ENCODE measurements at regions not wholly inside any gene's neighbourhood (a gene's known extent, or its start where the extent isn't known, plus 50 kb on each side); places are given as distances from the start of the nearest gene placed in this dataset.

DNA sequence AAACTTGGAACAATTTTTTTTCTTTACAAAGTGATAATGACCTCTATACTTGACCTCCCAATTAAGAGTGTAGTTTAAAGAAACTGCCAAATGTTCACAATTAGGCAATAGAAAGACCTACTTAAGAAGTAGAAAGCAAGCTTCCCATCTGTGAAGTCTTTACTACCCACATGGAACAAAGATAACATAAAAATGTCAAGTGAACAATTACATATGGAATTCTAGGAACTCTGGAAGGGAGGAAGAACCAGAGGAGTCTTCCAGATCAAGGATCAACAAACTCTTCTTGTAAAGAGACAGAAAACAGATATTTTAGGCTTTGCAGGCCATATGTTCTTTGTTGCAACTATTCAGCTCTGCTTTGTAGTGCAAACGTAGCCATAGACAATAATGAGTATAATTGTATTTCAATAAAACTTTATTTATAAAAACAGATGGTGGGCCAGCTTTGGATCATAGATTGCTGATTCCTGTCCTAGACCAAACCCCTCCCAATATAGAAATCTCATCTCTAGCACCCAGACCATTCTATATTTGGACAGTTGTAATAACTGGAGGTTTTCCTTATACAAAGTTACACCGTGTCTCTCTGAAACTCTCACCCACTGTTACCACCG lies 68.4 kb upstream of the MAGI3 start:
- Mint-ChIP-seq H3K4me1 (ENCODE audit: low read depth, unreplicated experiment) (no peaks in the 10 kb centered on the region), H3K4me3 (ENCODE audit: unreplicated experiment) (no peak overlapping the region), H3K27me3 (ENCODE audit: low read depth, unreplicated experiment) (peaks cover 2% of the 10 kb centered on the region), H3K36me3 (ENCODE audit: low read depth, unreplicated experiment) (no peaks in the 10 kb centered on the region), H3K27ac (ENCODE audit: unreplicated experiment) (no peak overlapping the region), H3K9me3 (ENCODE audit: unreplicated experiment) (no peaks in the 10 kb centered on the region)
- H3K4me3 ChIP-seq (ENCODE audit: insufficient read depth, low read depth, low read length), result no peak overlapping the region
- H3K9me3 ChIP-seq (ENCODE audit: insufficient read depth, low read depth, low read length), result no peaks in the 10 kb centered on the region
- no peak overlapping the region for H3K9ac ChIP-seq (ENCODE audit: low read length)
- DNase-seq (ENCODE audit: low read depth), result peak; percentile 14
- no peak overlapping the region for H3K27ac ChIP-seq (ENCODE audit: low read depth, low read length)
- H4K20me1 ChIP-seq (ENCODE audit: insufficient read depth, low read length), result no peaks in the 10 kb centered on the region
- H3K79me2 ChIP-seq (ENCODE audit: insufficient read depth, low read length), result no peaks in the 10 kb centered on the region
- no peaks in the 10 kb centered on the region for H3K27me3 ChIP-seq (ENCODE audit: insufficient read depth, low read length)
- TF ChIP-seq, protein P1, sequence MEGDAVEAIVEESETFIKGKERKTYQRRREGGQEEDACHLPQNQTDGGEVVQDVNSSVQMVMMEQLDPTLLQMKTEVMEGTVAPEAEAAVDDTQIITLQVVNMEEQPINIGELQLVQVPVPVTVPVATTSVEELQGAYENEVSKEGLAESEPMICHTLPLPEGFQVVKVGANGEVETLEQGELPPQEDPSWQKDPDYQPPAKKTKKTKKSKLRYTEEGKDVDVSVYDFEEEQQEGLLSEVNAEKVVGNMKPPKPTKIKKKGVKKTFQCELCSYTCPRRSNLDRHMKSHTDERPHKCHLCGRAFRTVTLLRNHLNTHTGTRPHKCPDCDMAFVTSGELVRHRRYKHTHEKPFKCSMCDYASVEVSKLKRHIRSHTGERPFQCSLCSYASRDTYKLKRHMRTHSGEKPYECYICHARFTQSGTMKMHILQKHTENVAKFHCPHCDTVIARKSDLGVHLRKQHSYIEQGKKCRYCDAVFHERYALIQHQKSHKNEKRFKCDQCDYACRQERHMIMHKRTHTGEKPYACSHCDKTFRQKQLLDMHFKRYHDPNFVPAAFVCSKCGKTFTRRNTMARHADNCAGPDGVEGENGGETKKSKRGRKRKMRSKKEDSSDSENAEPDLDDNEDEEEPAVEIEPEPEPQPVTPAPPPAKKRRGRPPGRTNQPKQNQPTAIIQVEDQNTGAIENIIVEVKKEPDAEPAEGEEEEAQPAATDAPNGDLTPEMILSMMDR (IDR thresholded peaks at IDR 0.05; ENCODE audit: insufficient read depth, low read depth, low read length), result no peak
- no peak for TF ChIP-seq EZH2 (IDR thresholded peaks at IDR 0.05; ENCODE audit: insufficient read depth, low read length)
- H2AFZ ChIP-seq (ENCODE audit: low read depth, low read length), result no peak overlapping the region
- no peak overlapping the region for H3K4me2 ChIP-seq (ENCODE audit: low read length)
- no peaks in the 10 kb centered on the region for H3K36me3 ChIP-seq (ENCODE audit: insufficient read depth, low read length)
- H3K4me1 ChIP-seq (ENCODE audit: insufficient read depth, low read length), result peaks cover 3% of the 10 kb centered on the region
- no peak for FAIRE-seq

DNA sequence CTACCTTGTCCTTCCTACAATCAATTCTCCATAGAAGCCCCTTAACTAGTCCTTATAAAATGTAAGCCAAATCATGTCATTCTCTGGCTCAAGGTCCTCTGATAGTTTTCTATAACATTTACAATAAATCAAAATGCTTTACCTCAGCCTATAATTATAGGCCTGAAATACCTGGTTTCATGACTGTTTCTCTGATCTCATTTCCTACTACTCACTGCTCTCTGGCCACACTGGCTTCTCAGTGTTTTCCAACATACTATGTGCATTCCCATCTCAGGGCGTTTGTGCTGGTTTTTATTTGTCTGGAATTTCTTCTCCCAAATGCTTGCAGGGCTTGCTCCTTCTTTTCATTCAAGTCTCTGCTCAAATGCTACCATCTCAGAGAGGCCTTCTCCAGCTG lies 67.9 kb upstream of the MAGI3 start:
- H4K20me1 ChIP-seq (ENCODE audit: insufficient read depth, low read length), result no peaks in the 10 kb centered on the region
- Mint-ChIP-seq H3K27ac (ENCODE audit: unreplicated experiment) (no peak overlapping the region), H3K36me3 (ENCODE audit: low read depth, unreplicated experiment) (no peaks in the 10 kb centered on the region), H3K9me3 (ENCODE audit: unreplicated experiment) (no peaks in the 10 kb centered on the region), H3K4me3 (ENCODE audit: unreplicated experiment) (no peak overlapping the region), H3K4me1 (ENCODE audit: low read depth, unreplicated experiment) (no peaks in the 10 kb centered on the region), H3K27me3 (ENCODE audit: low read depth, unreplicated experiment) (peaks cover 2% of the 10 kb centered on the region)
- no peak overlapping the region for H2AFZ ChIP-seq (ENCODE audit: low read depth, low read length)
- no peak overlapping the region for H3K4me2 ChIP-seq (ENCODE audit: low read length)
- peaks cover 3% of the 10 kb centered on the region for H3K4me1 ChIP-seq (ENCODE audit: insufficient read depth, low read length)
- H3K4me3 ChIP-seq (ENCODE audit: insufficient read depth, low read depth, low read length), result no peak overlapping the region
- TF ChIP-seq, protein P1 (IDR thresholded peaks at IDR 0.05; ENCODE audit: insufficient read depth, low read depth, low read length), result no peak
- no peak for TF ChIP-seq EZH2 (IDR thresholded peaks at IDR 0.05; ENCODE audit: insufficient read depth, low read length)
- no peak overlapping the region for H3K27ac ChIP-seq (ENCODE audit: low read depth, low read length)
- H3K9me3 ChIP-seq (ENCODE audit: insufficient read depth, low read depth, low read length), result no peaks in the 10 kb centered on the region
- FAIRE-seq (no peak), DNase-seq (ENCODE audit: low read depth) (no peak)
- no peaks in the 10 kb centered on the region for H3K27me3 ChIP-seq (ENCODE audit: insufficient read depth, low read length)
- H3K79me2 ChIP-seq (ENCODE audit: insufficient read depth, low read length), result no peaks in the 10 kb centered on the region
- no peaks in the 10 kb centered on the region for H3K36me3 ChIP-seq (ENCODE audit: insufficient read depth, low read length)
- no peak overlapping the region for H3K9ac ChIP-seq (ENCODE audit: low read length)

DNA sequence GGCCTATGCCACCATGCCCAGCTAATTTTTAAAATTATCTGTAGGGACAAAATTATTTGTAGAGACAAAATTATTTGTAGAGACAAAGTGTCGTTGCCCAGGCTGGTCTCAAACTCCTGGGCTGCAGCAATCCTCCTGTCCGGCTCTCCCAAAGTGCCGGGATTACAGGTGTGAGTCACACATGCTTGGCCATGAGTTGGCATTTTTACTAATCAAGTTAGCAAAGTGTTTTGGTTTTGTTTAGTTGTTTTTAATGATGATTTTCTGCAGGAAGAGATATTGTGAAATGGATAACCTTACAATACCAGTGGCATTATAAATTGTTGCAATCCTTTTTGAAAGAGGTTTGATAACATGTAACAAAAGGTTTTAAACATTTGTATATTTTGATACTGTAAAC lies 65.3 kb upstream of the MAGI3 start:
- Histone ChIP-seq H3K27ac (ENCODE audit: low read depth, low read length) (no peak overlapping the region), H3K4me1 (ENCODE audit: insufficient read depth, low read length) (peaks cover 3% of the 10 kb centered on the region), H2AFZ (ENCODE audit: low read depth, low read length) (peak overlapping the region; percentile 5), H3K79me2 (ENCODE audit: insufficient read depth, low read length) (no peaks in the 10 kb centered on the region), H3K4me2 (ENCODE audit: low read length) (no peak overlapping the region), H3K27me3 (ENCODE audit: insufficient read depth, low read length) (no peaks in the 10 kb centered on the region), H4K20me1 (ENCODE audit: insufficient read depth, low read length) (no peaks in the 10 kb centered on the region), H3K9ac (ENCODE audit: low read length) (no peak overlapping the region), H3K36me3 (ENCODE audit: insufficient read depth, low read length) (no peaks in the 10 kb centered on the region), H3K9me3 (ENCODE audit: insufficient read depth, low read depth, low read length) (no peaks in the 10 kb centered on the region), H3K4me3 (ENCODE audit: insufficient read depth, low read depth, low read length) (no peak overlapping the region)
- no peaks in the 10 kb centered on the region for H3K4me1 Mint-ChIP-seq (ENCODE audit: low read depth, unreplicated experiment)
- no peaks in the 10 kb centered on the region for H3K36me3 Mint-ChIP-seq (ENCODE audit: low read depth, unreplicated experiment)
- DNase-seq (ENCODE audit: low read depth), result peak; percentile 32
- peaks cover 2% of the 10 kb centered on the region for H3K27me3 Mint-ChIP-seq (ENCODE audit: low read depth, unreplicated experiment)
- H3K4me3 Mint-ChIP-seq (ENCODE audit: unreplicated experiment), result no peak overlapping the region
- peak overlapping the region; percentile 21 for H3K27ac Mint-ChIP-seq (ENCODE audit: unreplicated experiment)
- TF ChIP-seq, protein P1 (IDR thresholded peaks at IDR 0.05; ENCODE audit: insufficient read depth, low read depth, low read length), result no peak
- TF ChIP-seq EZH2 (IDR thresholded peaks at IDR 0.05; ENCODE audit: insufficient read depth, low read length), result no peak
- no peak for FAIRE-seq
- H3K9me3 Mint-ChIP-seq (ENCODE audit: unreplicated experiment), result peaks cover 1% of the 10 kb centered on the region
